Uterus (tissue), 3 donors: ENCODE measurements at regions not wholly inside any gene's neighbourhood (a gene's known extent, or its start where the extent isn't known, plus 50 kb on each side); places are given as distances from the start of the nearest gene placed in this dataset.

Experiments
- DNase-seq, 2 donors: peaks; one replicate each; pipeline ENCODE4 v3.0.0-alpha.2; 2019 to 2020
- H3K27ac ChIP-seq, 2 donors: fragments of 200-600 bp; sonication (generic); 1 replicate in 1 of 2; 2 replicates in 1 of 2; pipeline ENCODE4 v1.5.1; 2016 to 2018
- H3K27me3 ChIP-seq, 2 donors: fragments of 200-600 bp; sonication (generic); one replicate each; pipeline ENCODE4 v1.5.1; 2018 to 2019; ENCODE audit warnings: control low read depth in 1 of 2
- H3K36me3 ChIP-seq, 2 donors: fragments of 200-600 bp; sonication (generic); one replicate each; pipeline ENCODE4 v1.5.1; 2019; ENCODE audit warnings: control low read depth in 1 of 2
- H3K4me1 ChIP-seq, 2 donors: fragments of 200-600 bp; sonication (generic); one replicate each; pipeline ENCODE4 v1.5.1; 2018 to 2019; ENCODE audit warnings: control low read depth in 1 of 2
- H3K4me3 ChIP-seq, 2 donors: fragments of 200-600 bp; sonication (generic); 1 replicate in 1 of 2; 2 replicates in 1 of 2; pipeline ENCODE4 v1.5.1; 2018 to 2019; ENCODE audit warnings: mild to moderate bottlenecking in 1 of 2
- H3K9me3 ChIP-seq, 2 donors: fragments of 200-600 bp; sonication (generic); one replicate each; pipeline ENCODE4 v1.5.1; 2019; ENCODE audit warnings: control low read depth in 1 of 2
- CTCF ChIP-seq, 4 experiments: fragments of 200-600 bp in 2 of 4; fragments of 450-650 bp in 2 of 4; sonication (generic) in 2 of 4; IDR thresholded peaks; one replicate each; pipeline ENCODE4 v1.5.1; 2016 to 2019; ENCODE audit warnings: antibody characterized with exemption in 4 of 4, mild to moderate bottlenecking in 2 of 4, moderate library complexity in 1 of 4
- POLR2A ChIP-seq, 2 donors: fragments of 450-650 bp; IDR thresholded peaks; one replicate each; pipeline ENCODE4 v1.6.1; 2016; ENCODE audit warnings: antibody characterized with exemption in 2 of 2, mild to moderate bottlenecking in 1 of 2, moderate library complexity in 1 of 2
- intact Hi-C: fragments of 100-400 bp; cut with DNase I; formaldehyde crosslinking; loops from one replicate; pipeline ENCODE4 v1.15.1; 2023; ENCODE audit warnings: low total_unique reads
- donor health status: DM: yes; HTN: yes; CAD: no.

GRCh38 chr10:9800011-9800410 lies 1217.7 kb upstream of the CELF2 start:
- intact Hi-C loops: no loop called here
- H3K4me3 ChIP-seq: no peak overlapping the region
- H3K36me3 ChIP-seq: no peaks in the 10 kb centered on the region
- DNase-seq: no peak
- no peak overlapping the region for H3K27ac ChIP-seq
- no peaks in the 10 kb centered on the region for H3K4me1 ChIP-seq
- H3K9me3 ChIP-seq: no peaks in the 10 kb centered on the region
- H3K27me3 ChIP-seq: no peaks in the 10 kb centered on the region
- TF ChIP-seq CTCF (IDR thresholded peaks at IDR 0.05) (no peak), POLR2A (IDR thresholded peaks at IDR 0.05) (no peak)

GRCh38 chr10:9800571-9800970 lies 1217.1 kb upstream of the CELF2 start:
- Histone ChIP-seq H3K36me3 (no peaks in the 10 kb centered on the region), H3K27me3 (no peaks in the 10 kb centered on the region)

GRCh38 chr10:9807846-9808245 lies 1209.8 kb upstream of the CELF2 start:
- TF ChIP-seq CTCF (IDR thresholded peaks at IDR 0.05) (no peak), POLR2A (IDR thresholded peaks at IDR 0.05) (no peak)
- no peak for DNase-seq
- intact Hi-C loops: no loop called here
- Histone ChIP-seq H3K27me3 (no peaks in the 10 kb centered on the region), H3K4me3 (no peak overlapping the region), H3K27ac (no peak overlapping the region), H3K9me3 (no peaks in the 10 kb centered on the region), H3K4me1 (no peaks in the 10 kb centered on the region), H3K36me3 (no peaks in the 10 kb centered on the region)

More at GRCh38 chr10:9800571-9800970, 1217.1 kb upstream of the CELF2 start:
- no peaks in the 10 kb centered on the region for H3K9me3 ChIP-seq
- intact Hi-C loops: no loop called here
- H3K27ac ChIP-seq: no peak overlapping the region
- no peaks in the 10 kb centered on the region for H3K4me1 ChIP-seq
- no peak for DNase-seq
- TF ChIP-seq POLR2A (IDR thresholded peaks at IDR 0.05) (no peak), CTCF (IDR thresholded peaks at IDR 0.05) (no peak)
- H3K4me3 ChIP-seq: no peak overlapping the region

- intact Hi-C loops: no loop called here
Observed at GRCh38 chr10:9811601-9812000, 1206.1 kb upstream of the CELF2 start.

GRCh38 chr10:9814285-9814864 lies 1203.3 kb upstream of the CELF2 start:
- H3K4me3 ChIP-seq: no peak overlapping the region
- no peak for DNase-seq
- H3K27me3 ChIP-seq: no peaks in the 10 kb centered on the region
- intact Hi-C loops: no loop called here
- H3K9me3 ChIP-seq: no peaks in the 10 kb centered on the region
- TF ChIP-seq CTCF (IDR thresholded peaks at IDR 0.05) (no peak), POLR2A (IDR thresholded peaks at IDR 0.05) (no peak)
- no peak overlapping the region for H3K27ac ChIP-seq
- H3K36me3 ChIP-seq: no peaks in the 10 kb centered on the region
- H3K4me1 ChIP-seq: no peaks in the 10 kb centered on the region

More at GRCh38 chr10:9811601-9812000, 1206.1 kb upstream of the CELF2 start:
- H3K27me3 ChIP-seq: no peaks in the 10 kb centered on the region
- H3K9me3 ChIP-seq: no peaks in the 10 kb centered on the region
- TF ChIP-seq CTCF (IDR thresholded peaks at IDR 0.05) (no peak), POLR2A (IDR thresholded peaks at IDR 0.05) (no peak)
- no peaks in the 10 kb centered on the region for H3K4me1 ChIP-seq
- DNase-seq: no peak
- no peak overlapping the region for H3K27ac ChIP-seq
- H3K4me3 ChIP-seq: no peak overlapping the region
- no peaks in the 10 kb centered on the region for H3K36me3 ChIP-seq
